ENCODE measurements at regions not wholly inside any gene's neighbourhood (a gene's known extent, or its start where the extent isn't known, plus 50 kb on each side); places are given as distances from the start of the nearest gene placed in this dataset.

DNA sequence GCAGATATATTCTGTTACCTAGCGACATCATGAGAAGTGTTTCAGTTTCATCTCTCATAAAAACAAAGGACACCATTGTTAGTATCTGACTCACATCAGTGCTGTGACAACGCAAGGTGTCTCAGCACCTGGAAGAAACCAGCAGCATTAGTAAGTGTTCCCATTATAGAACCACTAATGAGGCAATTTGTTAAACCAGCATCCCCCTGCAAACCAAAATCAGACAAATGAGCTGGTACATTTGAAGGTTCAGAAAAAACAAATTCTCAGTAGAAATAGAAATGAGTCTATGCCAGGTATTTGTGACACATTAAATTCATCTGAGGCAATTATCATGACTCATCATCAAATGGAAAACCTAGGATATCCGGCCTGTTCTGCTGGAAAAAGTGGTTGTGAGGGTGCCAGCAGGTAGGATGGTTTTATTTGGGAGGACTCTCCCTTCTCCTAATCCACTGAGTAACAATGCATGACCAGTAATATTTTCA, 151.7 kb downstream of the TMEM200A start:
- Histone ChIP-seq H3K36me3 (no peaks in the 10 kb centered on the region), H3K4me1 (peaks cover 0 to 7% of the 10 kb centered on the region in 2 donors), H3K9me3 (no peaks in the 10 kb centered on the region), H3K27me3 (no peaks in the 10 kb centered on the region), H3K27ac (no peak overlapping the region), H3K4me3 (no peak overlapping the region)
- intact Hi-C loops (cut with DNase I; ENCODE audit: low total_unique reads), result no loop called here
- TF ChIP-seq, protein P1, sequence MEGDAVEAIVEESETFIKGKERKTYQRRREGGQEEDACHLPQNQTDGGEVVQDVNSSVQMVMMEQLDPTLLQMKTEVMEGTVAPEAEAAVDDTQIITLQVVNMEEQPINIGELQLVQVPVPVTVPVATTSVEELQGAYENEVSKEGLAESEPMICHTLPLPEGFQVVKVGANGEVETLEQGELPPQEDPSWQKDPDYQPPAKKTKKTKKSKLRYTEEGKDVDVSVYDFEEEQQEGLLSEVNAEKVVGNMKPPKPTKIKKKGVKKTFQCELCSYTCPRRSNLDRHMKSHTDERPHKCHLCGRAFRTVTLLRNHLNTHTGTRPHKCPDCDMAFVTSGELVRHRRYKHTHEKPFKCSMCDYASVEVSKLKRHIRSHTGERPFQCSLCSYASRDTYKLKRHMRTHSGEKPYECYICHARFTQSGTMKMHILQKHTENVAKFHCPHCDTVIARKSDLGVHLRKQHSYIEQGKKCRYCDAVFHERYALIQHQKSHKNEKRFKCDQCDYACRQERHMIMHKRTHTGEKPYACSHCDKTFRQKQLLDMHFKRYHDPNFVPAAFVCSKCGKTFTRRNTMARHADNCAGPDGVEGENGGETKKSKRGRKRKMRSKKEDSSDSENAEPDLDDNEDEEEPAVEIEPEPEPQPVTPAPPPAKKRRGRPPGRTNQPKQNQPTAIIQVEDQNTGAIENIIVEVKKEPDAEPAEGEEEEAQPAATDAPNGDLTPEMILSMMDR (IDR thresholded peaks at IDR 0.05), result no peak
- TF ChIP-seq POLR2A (IDR thresholded peaks at IDR 0.05), result no peak
- DNase-seq, result no peak

GRCh38 chr6:130518588-130518987, 152.8 kb downstream of the TMEM200A start:
- no peak overlapping the region for H3K27ac ChIP-seq
- H3K4me1 ChIP-seq, result peaks cover 0 to 4% of the 10 kb centered on the region in 2 donors
- H3K9me3 ChIP-seq, result no peaks in the 10 kb centered on the region
- H3K4me3 ChIP-seq, result no peak overlapping the region
- TF ChIP-seq POLR2A (IDR thresholded peaks at IDR 0.05), result no peak
- TF ChIP-seq, protein P1 (IDR thresholded peaks at IDR 0.05), result no peak
- H3K36me3 ChIP-seq, result no peaks in the 10 kb centered on the region
- H3K27me3 ChIP-seq, result no peaks in the 10 kb centered on the region
- intact Hi-C loops (cut with DNase I; ENCODE audit: low total_unique reads), result no loop called here
- DNase-seq, result no peak

DNA sequence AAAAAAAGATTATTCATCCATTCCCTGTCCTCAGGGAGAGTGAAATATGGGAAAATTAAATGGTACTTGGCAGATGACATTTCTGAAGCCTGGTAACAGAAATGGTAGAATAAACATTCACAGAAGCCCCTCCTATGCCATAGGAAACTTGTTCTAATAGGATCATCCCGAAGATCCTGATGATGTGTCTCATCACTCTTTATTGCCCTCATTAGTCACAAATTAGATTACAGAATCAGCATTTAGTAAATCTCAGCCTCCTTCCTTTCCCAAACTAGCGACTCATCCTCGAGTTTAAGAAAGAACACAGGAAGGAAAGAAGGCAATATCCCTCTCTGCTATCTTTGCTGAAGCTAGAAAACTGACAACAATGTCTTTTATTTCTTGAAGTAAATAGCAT, 154.4 kb downstream of the TMEM200A start:
- H3K9me3 ChIP-seq, result no peaks in the 10 kb centered on the region
- H3K27me3 ChIP-seq, result no peaks in the 10 kb centered on the region
- no peak overlapping the region for H3K4me3 ChIP-seq
- intact Hi-C loops (cut with DNase I; ENCODE audit: low total_unique reads), result no loop called here
- no peaks in the 10 kb centered on the region for H3K4me1 ChIP-seq
- TF ChIP-seq POLR2A (IDR thresholded peaks at IDR 0.05), result no peak
- TF ChIP-seq, protein P1 (IDR thresholded peaks at IDR 0.05), result no peak
- no peaks in the 10 kb centered on the region for H3K36me3 ChIP-seq
- no peak overlapping the region for H3K27ac ChIP-seq
- no peak for DNase-seq

GRCh38 chr6:130520801-130521200, 155.0 kb downstream of the TMEM200A start:
- Histone ChIP-seq H3K27me3 (no peaks in the 10 kb centered on the region), H3K9me3 (no peaks in the 10 kb centered on the region), H3K27ac (no peak overlapping the region), H3K4me3 (no peak overlapping the region), H3K4me1 (peaks cover 0 to under 1% of the 10 kb centered on the region in 2 donors), H3K36me3 (no peaks in the 10 kb centered on the region)
- DNase-seq, result no peak
- TF ChIP-seq, protein P1 (IDR thresholded peaks at IDR 0.05), result no peak
- TF ChIP-seq POLR2A (IDR thresholded peaks at IDR 0.05), result no peak
- intact Hi-C loops (cut with DNase I; ENCODE audit: low total_unique reads), result no loop called here

DNA sequence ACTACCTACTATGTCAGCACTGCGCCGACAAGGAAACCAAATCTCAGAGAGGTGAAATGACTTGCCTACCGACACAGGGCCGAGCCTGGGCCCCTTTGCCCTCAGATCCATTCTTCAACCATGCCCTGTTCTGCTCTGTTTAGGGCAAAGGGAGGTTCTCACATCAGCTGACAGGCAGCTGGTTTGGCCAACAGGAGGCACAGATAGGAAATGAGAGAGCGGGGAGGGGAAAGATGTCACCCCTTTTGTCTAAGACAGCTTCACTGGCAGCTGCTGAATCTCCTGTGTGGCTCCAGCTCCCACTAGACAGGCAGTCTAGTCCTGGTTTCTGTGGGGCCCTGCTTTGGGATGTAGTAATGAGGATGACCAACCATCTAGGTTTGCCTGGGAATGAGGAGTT, 158.7 kb downstream of the TMEM200A start:
- TF ChIP-seq, protein P1 (IDR thresholded peaks at IDR 0.05), result no peak
- no peak for TF ChIP-seq POLR2A (IDR thresholded peaks at IDR 0.05)
- no peaks in the 10 kb centered on the region for H3K27me3 ChIP-seq
- no peaks in the 10 kb centered on the region for H3K36me3 ChIP-seq
- intact Hi-C loops (cut with DNase I; ENCODE audit: low total_unique reads), result no loop called here
- H3K27ac ChIP-seq, result peak overlapping the region in 1 of 2 donors; percentile 38
- no peaks in the 10 kb centered on the region for H3K9me3 ChIP-seq
- H3K4me3 ChIP-seq, result no peak overlapping the region
- DNase-seq, result no peak
- H3K4me1 ChIP-seq, result peaks cover 0 to 6% of the 10 kb centered on the region in 2 donors

Measured in uterus (tissue), 3 donors.